GM23248 (cell line): ENCODE measurements at regions not wholly inside any gene's neighbourhood (a gene's known extent, or its start where the extent isn't known, plus 50 kb on each side); places are given as distances from the start of the nearest gene placed in this dataset.
"Not testable (repeated sequence)": the region's sequence is repeated elsewhere in the genome, so short reads cannot be mapped to it uniquely, and the experiment has no call there.

Experiments used
- EZH2 ChIP-seq: fragments of 200-600 bp; sonication (generic); IDR thresholded peaks from 2 replicates; pipeline ENCODE4 v1.6.1; 2018; ENCODE audit warnings: antibody characterized with exemption, mild to moderate bottlenecking; ENCODE audit not compliant: insufficient read depth, poor library complexity, severe bottlenecking
- EZH2phosphoT487 ChIP-seq: fragments of 200-600 bp; sonication (generic); IDR thresholded peaks from 2 replicates; pipeline ENCODE4 v1.6.1; 2018; ENCODE audit warnings: antibody characterized with exemption, moderate library complexity, mild to moderate bottlenecking, low read depth; ENCODE audit not compliant: insufficient read depth

GRCh38 chr2:113343800-113344199, 65.1 kb upstream of the PAX8 start:
- not testable (repeated sequence) for TF ChIP-seq EZH2, EZH2phosphoT487
